ENCODE measurements at regions not wholly inside any gene's neighbourhood (a gene's known extent, or its start where the extent isn't known, plus 50 kb on each side); places are given as distances from the start of the nearest gene placed in this dataset.

DNA sequence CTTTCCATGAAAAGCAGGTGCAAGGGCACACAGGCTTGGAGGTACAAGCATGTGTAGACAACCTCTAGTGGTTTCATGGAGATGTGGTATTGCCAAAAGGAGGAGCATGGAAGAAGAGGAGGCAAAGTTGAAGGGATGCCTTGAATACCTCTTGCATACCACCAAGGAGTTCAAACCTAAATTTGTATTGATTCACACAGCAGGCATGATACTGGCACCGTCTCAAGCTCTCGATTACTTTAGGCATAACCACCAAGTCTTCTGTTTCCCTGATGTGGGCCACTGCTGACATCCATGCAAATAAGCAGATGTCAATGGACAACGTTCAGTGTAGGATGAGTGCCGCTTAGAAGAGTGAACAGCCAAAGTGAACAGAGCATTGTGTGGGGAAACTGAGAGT is 87.1 kb downstream of the SCN11A start:
- no peak for DNase-seq (ENCODE audit: low read depth)
- TF ChIP-seq, protein P1, sequence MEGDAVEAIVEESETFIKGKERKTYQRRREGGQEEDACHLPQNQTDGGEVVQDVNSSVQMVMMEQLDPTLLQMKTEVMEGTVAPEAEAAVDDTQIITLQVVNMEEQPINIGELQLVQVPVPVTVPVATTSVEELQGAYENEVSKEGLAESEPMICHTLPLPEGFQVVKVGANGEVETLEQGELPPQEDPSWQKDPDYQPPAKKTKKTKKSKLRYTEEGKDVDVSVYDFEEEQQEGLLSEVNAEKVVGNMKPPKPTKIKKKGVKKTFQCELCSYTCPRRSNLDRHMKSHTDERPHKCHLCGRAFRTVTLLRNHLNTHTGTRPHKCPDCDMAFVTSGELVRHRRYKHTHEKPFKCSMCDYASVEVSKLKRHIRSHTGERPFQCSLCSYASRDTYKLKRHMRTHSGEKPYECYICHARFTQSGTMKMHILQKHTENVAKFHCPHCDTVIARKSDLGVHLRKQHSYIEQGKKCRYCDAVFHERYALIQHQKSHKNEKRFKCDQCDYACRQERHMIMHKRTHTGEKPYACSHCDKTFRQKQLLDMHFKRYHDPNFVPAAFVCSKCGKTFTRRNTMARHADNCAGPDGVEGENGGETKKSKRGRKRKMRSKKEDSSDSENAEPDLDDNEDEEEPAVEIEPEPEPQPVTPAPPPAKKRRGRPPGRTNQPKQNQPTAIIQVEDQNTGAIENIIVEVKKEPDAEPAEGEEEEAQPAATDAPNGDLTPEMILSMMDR (IDR thresholded peaks at IDR 0.05; ENCODE audit: insufficient read depth, low read length, poor library complexity, severe bottlenecking) = no peak
- Histone ChIP-seq H3K27me3 (ENCODE audit: control insufficient read depth, insufficient read depth, low read length) (no peaks in the 10 kb centered on the region), H3K36me3 (ENCODE audit: control insufficient read depth, insufficient read depth, low read length) (no peaks in the 10 kb centered on the region), H3K4me3 (ENCODE audit: low read depth, low read length) (no peak overlapping the region)

DNA sequence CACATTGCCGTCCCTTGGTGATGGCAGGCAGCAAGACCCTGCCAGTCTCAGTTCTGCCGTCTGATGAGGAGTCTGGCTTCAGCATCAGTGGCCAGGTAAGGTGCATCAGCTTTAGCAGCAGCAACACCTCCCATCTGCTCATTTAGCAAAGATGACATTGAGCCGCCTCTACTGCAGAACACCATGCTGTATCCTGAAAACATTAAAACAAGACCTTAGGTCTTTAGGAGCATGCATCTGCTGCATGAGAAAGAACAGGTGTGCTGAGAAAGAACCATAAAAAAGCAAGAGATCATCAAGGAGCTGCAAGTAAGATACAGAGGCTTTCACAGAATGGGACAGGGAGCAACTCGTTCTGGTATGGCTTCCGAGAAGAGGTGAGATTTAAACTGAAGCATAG is 87.5 kb downstream of the SCN11A start:
- DNase-seq (ENCODE audit: low read depth) = no peak
- Histone ChIP-seq H3K27me3 (ENCODE audit: control insufficient read depth, insufficient read depth, low read length) (no peaks in the 10 kb centered on the region), H3K36me3 (ENCODE audit: control insufficient read depth, insufficient read depth, low read length) (no peaks in the 10 kb centered on the region), H3K4me3 (ENCODE audit: low read depth, low read length) (no peak overlapping the region)
- TF ChIP-seq, protein P1 (IDR thresholded peaks at IDR 0.05; ENCODE audit: insufficient read depth, low read length, poor library complexity, severe bottlenecking) = no peak

DNA sequence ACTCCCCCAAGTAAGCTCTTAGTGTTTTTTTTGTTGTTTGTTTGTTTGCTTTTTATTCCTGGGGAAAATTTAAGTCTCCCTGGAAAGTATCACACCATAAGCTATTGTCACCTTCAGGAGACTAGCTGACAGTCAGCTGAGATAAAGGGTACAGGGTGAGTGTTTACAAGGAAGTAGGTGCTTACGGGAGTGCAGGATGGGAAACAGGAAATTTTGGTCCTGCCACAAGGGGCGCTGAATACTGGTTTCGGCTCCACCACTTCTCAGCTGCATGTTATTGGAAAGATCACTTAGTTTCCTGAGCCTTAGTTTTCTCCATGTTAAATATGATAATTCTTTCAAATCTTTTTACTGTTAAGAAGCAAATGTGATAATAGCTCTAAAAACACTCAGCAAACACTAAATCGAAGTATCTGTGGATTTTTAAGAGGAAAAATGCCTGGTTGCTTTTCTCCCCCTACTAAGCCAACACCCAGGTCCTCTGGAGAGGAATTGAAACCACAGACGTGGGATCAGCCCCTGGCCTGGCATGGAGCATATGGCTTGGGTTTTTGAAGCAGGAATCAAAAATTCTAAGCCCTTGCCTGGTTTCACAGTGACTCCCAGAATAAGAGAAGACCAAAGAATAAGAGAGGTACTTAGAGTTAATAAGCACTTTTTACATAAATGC is 90.7 kb downstream of the SCN11A start:
- Histone ChIP-seq H3K4me3 (ENCODE audit: low read depth, low read length) (no peak overlapping the region), H3K36me3 (ENCODE audit: control insufficient read depth, insufficient read depth, low read length) (no peaks in the 10 kb centered on the region), H3K27me3 (ENCODE audit: control insufficient read depth, insufficient read depth, low read length) (no peaks in the 10 kb centered on the region)
- no peak for DNase-seq (ENCODE audit: low read depth)
- TF ChIP-seq, protein P1 (IDR thresholded peaks at IDR 0.05; ENCODE audit: insufficient read depth, low read length, poor library complexity, severe bottlenecking) = peak; percentile 55

- TF ChIP-seq, protein P1 (IDR thresholded peaks at IDR 0.05; ENCODE audit: insufficient read depth, low read length, poor library complexity, severe bottlenecking) = no peak
- Histone ChIP-seq H3K4me3 (ENCODE audit: low read depth, low read length) (no peak overlapping the region), H3K36me3 (ENCODE audit: control insufficient read depth, insufficient read depth, low read length) (no peaks in the 10 kb centered on the region), H3K27me3 (ENCODE audit: control insufficient read depth, insufficient read depth, low read length) (no peaks in the 10 kb centered on the region)
- DNase-seq (ENCODE audit: low read depth) = no peak
These were observed 91.6 kb downstream of the SCN11A start for GRCh38 chr3:38960042-38960622.

DNA sequence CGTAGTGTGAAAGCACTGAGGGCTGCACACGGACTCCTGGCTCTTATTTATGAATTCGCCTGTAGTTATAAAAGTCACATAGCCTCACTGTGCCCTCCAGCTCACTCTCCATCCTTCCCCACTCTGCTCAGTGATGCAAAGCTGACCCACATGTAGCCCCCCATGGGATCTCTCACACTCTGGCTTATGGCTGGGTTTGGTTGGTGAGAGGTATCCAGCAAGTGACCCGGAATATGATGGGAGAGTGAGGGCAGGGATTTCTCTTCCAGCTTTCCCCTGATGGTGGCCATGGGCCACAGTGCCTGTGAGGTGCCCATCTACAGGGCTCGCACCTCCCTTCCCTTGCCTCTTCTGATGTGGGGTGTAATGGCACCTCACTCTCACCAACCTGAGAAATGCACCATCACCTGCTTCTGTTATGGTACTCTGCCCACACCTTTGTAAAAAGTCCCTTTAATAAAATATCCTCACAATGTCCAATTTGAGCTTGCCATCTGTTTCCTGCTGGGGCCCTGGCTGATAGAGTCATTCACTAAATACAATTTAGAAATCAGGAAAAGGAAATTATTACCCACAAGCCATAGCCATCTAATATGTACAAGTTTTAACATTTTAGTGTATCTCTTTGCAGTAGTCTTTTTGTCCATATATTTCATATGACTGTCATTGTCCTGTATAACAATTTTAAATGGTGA is 93.6 kb downstream of the SCN11A start:
- no peak for DNase-seq (ENCODE audit: low read depth)
- Histone ChIP-seq H3K4me3 (ENCODE audit: low read depth, low read length) (no peak overlapping the region), H3K36me3 (ENCODE audit: control insufficient read depth, insufficient read depth, low read length) (no peaks in the 10 kb centered on the region), H3K27me3 (ENCODE audit: control insufficient read depth, insufficient read depth, low read length) (no peaks in the 10 kb centered on the region)
- TF ChIP-seq, protein P1 (IDR thresholded peaks at IDR 0.05; ENCODE audit: insufficient read depth, low read length, poor library complexity, severe bottlenecking) = no peak
